ENCODE measurements at regions not wholly inside any gene's neighbourhood (a gene's known extent, or its start where the extent isn't known, plus 50 kb on each side); places are given as distances from the start of the nearest gene placed in this dataset.
"Not testable (repeated sequence)": the region's sequence is repeated elsewhere in the genome, so short reads cannot be mapped to it uniquely, and the experiment has no call there.

GRCh38 chr3:195999176-195999575 is 82.7 kb downstream of the TFRC start:
- DNase-seq = not testable (repeated sequence)

DNA sequence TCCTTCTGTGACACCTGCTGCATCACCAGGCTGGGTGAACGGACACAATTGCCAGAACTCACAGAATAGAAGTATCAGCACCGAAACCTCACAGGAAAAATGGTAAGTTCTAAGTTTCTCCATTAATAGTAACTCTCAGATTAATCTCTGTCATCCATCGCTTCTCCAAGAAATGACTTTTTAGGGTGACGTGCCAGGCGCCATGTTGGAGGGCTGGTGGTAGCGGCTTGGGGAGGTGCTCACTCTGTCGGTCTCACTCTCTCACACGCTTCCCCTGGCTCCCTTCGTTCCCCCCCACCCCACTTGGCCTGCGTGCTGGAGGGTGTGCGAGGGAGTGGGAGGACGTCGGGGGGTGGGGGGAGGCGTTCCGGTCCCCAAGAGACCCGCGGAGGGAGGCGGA is 85.6 kb downstream of the TFRC start:
- not testable (repeated sequence) for DNase-seq

DNA sequence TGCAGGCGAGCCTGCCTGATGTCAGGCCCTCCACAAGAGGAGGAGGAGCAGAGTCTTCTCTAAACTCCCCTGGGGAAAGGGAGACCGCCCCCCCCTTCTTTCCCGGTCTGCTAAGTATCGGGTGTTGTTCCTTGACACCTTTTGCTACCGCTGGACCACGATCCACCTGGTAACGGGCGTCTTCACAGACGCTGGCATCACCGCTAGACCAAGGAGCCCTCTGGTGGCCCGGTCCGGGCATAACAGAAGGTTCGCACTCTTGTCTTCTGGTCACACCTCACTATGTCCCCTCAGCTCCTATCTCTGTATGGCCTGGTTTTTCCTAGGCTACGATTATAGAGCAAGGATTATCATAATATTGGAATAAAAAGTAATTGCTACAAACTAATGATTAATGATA is 86.0 kb upstream of the TNK2 start:
- DNase-seq = peak; percentile 81

DNA sequence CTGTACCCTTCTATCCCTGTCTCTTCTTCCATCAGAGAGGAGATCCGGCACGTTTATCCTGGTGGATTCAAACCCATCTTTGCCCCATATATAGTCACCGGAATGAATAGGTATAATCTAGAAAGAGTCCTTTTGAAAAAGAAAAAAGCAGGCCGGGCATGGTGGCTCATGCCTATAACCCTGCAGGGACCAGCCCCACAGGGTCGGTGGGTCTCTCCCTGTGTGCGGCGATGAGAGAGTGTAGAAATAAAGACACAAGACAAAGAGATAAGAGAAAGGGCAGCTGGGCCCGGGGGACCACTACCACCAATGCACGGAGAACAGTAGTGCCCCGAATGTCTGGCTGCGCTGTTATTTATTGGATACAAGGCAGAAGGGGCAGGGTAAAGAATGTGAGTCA is 85.3 kb upstream of the TNK2 start:
- peak; percentile 40 for DNase-seq

- DNase-seq = peak; percentile 50
These were observed 84.7 kb upstream of the TNK2 start for GRCh38 chr3:195992956-195993595.

DNA sequence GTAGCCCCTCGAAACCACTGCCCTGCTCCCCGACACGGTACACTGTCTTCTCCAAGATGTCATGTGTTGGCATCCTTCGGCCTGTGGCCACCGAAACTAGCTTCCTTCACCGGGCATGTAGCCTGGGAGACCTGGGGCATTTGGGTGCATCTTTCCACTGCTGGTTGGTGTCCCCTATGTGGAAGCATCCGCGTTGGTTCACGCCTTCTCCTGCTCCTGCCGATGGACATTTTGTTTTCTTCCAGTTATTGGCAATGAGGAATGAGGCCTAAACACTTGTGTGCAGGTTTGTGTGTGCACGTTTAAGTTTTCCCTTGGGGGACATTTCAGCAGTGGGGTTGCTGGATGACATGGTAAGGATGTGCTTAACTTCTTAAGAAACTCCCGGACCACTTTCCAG is 83.6 kb upstream of the TNK2 start:
- DNase-seq = peak; percentile 50

DNA sequence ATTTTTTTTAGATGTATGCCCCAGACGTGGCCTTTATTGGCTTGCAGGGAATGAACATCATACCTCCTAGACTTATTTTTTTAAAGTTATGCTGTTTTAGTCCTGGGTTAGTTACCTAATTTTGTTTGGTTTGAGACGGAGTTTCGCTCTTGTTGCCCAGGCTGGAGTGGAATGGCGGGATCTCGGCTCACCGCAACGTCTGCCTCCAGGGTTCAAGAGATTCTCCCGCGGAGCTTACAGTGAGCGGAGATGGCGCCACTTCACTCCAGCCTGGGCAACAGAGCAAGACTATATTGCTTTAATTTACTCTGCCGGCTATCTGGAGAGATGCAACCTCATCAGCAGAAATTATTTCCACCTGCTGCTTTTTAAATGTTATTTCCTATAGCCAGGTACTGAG is 82.9 kb upstream of the TNK2 start:
- peak; percentile 44 for DNase-seq

DNA sequence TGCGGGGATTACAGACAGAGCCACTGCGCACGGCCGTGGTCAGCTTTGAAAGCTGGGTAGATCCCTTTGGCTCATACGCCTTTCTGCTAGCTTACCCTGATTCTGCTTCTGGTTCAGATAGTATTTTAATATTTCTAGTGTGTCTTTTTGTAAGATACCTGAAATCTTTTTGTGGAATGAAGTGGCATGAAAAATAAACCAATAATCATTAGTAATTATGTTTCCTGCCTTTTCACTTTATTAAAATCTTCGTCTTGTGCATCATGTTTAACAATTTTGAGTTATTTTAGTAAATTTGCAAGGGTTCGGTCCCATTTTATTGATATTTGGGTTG is 82.5 kb upstream of the TNK2 start:
- not testable (repeated sequence) for DNase-seq

- DNase-seq = peak; percentile 99
These were observed 81.8 kb upstream of the TNK2 start for GRCh38 chr3:195989921-195990840.

- peak; percentile 65 for DNase-seq
These were observed 81.0 kb upstream of the TNK2 start for GRCh38 chr3:195989197-195989920.

DNA sequence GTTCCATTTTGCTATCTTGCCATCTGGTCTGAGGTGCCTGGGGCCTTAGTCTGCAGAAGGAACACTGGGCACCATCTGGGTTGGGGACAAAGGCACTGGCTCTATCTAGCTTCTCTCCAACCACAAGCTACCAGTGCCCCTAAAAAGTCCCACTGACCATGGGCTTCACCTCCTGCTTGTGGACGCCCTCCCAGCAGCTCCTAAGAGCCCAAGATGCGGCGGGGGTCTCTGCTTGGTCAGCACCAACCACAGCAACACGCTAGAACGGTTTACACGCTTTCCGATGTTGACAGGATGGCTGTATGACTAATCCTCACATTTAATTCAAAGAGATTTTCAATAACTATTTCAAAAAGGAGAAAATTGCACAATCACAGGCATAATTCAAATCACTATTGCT is 80.4 kb upstream of the TNK2 start:
- peak; percentile 41 for DNase-seq

- peak; percentile 49 for DNase-seq
These were observed 78.7 kb upstream of the TNK2 start for GRCh38 chr3:195987001-195987400.

GRCh38 chr3:195986576-195986975 is 78.2 kb upstream of the TNK2 start:
- not testable (repeated sequence) for DNase-seq

- DNase-seq = peak; percentile 42
These were observed 77.1 kb upstream of the TNK2 start for GRCh38 chr3:195985348-195985920.

DNA sequence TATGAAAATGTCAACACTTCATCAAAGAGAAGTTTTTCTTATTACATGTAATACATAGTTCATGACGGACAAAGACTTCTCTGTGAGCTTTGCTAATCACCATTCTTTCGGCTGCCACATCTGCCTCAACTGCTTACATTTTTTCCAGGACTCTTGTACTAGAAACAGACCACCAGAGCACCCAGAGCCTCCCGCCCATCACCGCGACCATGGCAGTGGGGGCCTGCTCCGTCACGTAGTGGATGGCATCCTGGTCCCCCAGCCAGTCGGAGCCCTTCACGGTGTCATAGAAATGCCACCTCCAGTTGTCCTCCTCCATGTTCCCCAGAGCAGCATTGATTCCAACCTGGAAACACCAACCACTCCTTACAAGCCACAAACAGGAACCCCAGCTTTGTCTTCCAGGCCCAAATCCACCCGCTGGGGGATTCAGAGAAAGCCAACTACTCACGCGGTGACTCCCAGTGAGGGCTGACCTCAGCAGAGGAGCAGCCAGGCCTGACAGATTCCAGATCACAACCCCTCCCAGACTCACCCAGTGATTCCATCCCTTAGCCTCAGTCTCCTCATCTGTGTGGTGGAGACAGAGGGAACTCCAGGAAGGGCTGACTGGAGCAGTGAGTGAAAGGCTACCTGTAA is 76.2 kb upstream of the TNK2 start:
- peak; percentile 47 for DNase-seq

GRCh38 chr3:195983880-195984279 is 75.5 kb upstream of the TNK2 start:
- peak; percentile 50 for DNase-seq

DNA sequence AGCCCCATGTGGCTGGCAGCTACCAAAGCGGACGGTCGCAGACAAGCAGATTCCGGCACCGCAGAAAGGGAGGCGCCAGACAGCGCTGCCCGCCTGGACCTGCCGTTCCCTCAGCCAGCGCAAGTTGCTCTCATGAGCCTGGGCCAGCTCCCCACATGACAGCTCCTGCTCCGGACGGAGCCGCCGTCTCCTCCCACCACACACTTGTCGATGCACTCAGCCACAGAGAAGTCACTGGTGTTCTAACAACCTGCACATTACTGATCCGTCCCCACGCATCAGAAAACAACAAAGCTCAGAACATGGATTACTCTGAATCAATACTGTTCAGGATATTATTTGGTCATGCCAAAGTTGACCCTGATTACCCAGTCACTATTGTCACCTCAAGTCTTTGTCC is 74.4 kb upstream of the TNK2 start:
- DNase-seq = peak; percentile 48

- peak; percentile 45 for DNase-seq
These were observed 73.4 kb upstream of the TNK2 start for GRCh38 chr3:195981778-195982177.

DNA sequence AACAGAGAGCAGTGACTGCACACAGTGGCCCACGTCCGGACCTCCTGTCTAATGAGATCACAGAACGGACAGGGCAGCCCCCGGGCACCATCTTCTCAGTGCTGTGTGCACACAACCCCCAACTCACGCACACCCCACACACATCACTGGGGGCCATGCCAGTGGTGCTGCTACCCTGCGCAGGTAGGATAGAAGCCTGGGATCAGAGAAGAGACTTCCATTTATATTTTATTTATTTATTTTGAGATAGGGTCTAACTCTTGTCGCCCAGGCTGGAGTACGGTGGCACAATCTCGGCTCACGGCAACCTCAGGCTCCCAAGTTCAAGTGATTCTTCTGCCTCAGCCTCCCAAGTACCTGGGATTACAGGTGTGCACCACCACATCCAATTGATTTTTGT is 71.5 kb upstream of the TNK2 start:
- DNase-seq = peak; percentile 47

DNA sequence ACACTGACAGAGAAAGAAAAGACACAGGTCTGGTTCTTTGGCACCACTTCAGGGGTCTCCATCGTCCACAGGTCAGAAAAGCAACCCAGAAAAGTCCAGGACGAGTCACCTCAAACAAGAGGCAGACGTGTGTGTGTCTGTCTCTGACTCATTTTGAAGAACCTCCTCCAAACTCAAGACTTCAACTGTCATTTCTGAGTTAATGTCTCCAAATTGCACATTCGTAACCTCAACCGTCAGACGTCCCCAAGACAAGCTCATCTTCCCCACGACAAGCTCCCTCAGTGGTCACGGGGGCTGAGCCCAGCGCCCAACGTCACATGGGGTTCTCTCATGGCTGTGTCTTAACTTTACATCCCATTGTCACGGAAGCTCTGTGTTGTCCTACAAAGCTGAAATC is 70.2 kb upstream of the TNK2 start:
- DNase-seq = not testable (repeated sequence)

GRCh38 chr3:195976876-195977275 is 68.5 kb upstream of the TNK2 start:
- DNase-seq = not testable (repeated sequence)

GRCh38 chr3:195974281-195974680 is 65.9 kb upstream of the TNK2 start:
- DNase-seq = peak; percentile 46

DNA sequence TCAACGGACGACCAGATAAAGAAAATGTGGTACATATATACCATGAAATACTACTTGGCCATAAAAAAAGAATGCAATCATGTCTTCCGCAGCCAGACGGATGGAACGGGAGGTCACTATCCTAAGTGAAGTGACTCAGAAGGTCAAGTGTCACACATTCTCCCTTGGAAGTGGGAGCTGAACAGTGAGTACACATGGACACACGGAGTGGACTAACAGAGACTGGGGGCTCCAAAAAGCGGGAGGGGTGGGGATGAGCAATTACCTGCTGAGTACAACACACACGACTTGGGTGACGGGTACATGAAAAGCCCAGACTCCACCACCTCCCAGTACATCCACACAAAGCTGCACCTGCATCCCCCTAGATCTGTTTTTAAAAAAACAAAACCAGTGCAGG is 62.5 kb upstream of the TNK2 start:
- DNase-seq = not testable (repeated sequence)
